ENCODE measurements at regions not wholly inside any gene's neighbourhood (a gene's known extent, or its start where the extent isn't known, plus 50 kb on each side); places are given as distances from the start of the nearest gene placed in this dataset.
"Not testable (repeated sequence)": the region's sequence is repeated elsewhere in the genome, so short reads cannot be mapped to it uniquely, and the experiment has no call there.

GRCh38 chr1:5766996-5767395 lies 225.2 kb downstream of the NPHP4 start:
- not testable (repeated sequence) for DNase-seq (ENCODE audit: low read depth in 2 of 2)

GRCh38 chr1:5765997-5766913 lies 226.0 kb downstream of the NPHP4 start:
- DNase-seq (ENCODE audit: low read depth in 2 of 2): no peak

GRCh38 chr1:5765483-5765882 lies 226.7 kb downstream of the NPHP4 start:
- DNase-seq (ENCODE audit: low read depth in 2 of 2): no peak

GRCh38 chr1:5764959-5765358 lies 227.3 kb downstream of the NPHP4 start:
- DNase-seq (ENCODE audit: low read depth in 2 of 2): no peak

GRCh38 chr1:5764464-5764863 lies 227.8 kb downstream of the NPHP4 start:
- no peak for DNase-seq (ENCODE audit: low read depth in 2 of 2)

- no peak for DNase-seq (ENCODE audit: low read depth in 2 of 2)
Observed at GRCh38 chr1:5763696-5764370, 228.4 kb downstream of the NPHP4 start.

GRCh38 chr1:5758859-5759578 lies 233.2 kb downstream of the NPHP4 start:
- DNase-seq (ENCODE audit: low read depth in 2 of 2): no peak

- DNase-seq (ENCODE audit: low read depth in 2 of 2): no peak
Observed at GRCh38 chr1:5758000-5758858, 234.0 kb downstream of the NPHP4 start.

- DNase-seq (ENCODE audit: low read depth in 2 of 2): no peak
Observed at GRCh38 chr1:5757187-5757805, 234.9 kb downstream of the NPHP4 start.

- DNase-seq (ENCODE audit: low read depth in 2 of 2): no peak
Observed at GRCh38 chr1:5756434-5757186, 235.6 kb downstream of the NPHP4 start.

- no peak for DNase-seq (ENCODE audit: low read depth in 2 of 2)
Observed at GRCh38 chr1:5755552-5756125, 236.6 kb downstream of the NPHP4 start.

GRCh38 chr1:5754817-5755551 lies 237.2 kb downstream of the NPHP4 start:
- DNase-seq (ENCODE audit: low read depth in 2 of 2): no peak

GRCh38 chr1:5753549-5754421 lies 238.4 kb downstream of the NPHP4 start:
- no peak for DNase-seq (ENCODE audit: low read depth in 2 of 2)

- DNase-seq (ENCODE audit: low read depth in 2 of 2): no peak
Observed at GRCh38 chr1:5752746-5753548, 239.3 kb downstream of the NPHP4 start.

GRCh38 chr1:5751833-5752745 lies 240.1 kb downstream of the NPHP4 start:
- DNase-seq (ENCODE audit: low read depth in 2 of 2): no peak

GRCh38 chr1:5751163-5751540 lies 241.1 kb downstream of the NPHP4 start:
- no peak for DNase-seq (ENCODE audit: low read depth in 2 of 2)
